IMR-90 (cell line): ENCODE measurements at regions not wholly inside any gene's neighbourhood (a gene's known extent, or its start where the extent isn't known, plus 50 kb on each side); places are given as distances from the start of the nearest gene placed in this dataset.

ENCODE experiments used
- ATAC-seq: fragments of 200-7000 bp; cut with Tn5 transposase; 2 replicates; pipeline ENCODE4 v1.9.1; 2020; ENCODE audit warnings: low read depth, mild to moderate bottlenecking, moderate library complexity
- BruUV-seq: library from RNA; stranded (reverse); fragments of 400-500 nt; replicated peaks from 2 replicates; lab custom pipeline; 2021; lab: Mats Ljungman, UMichigan
- CTCF ChIA-PET: fragments of 300-600 bp; formaldehyde crosslinking; extraction: SDS; loops from one replicate; lab custom pipeline; 2021; ENCODE audit warnings: antibody characterized with exemption; lab: Yijun Ruan, JAX
- POLR2A ChIA-PET: fragments of 300-600 bp; sonication (Branson Sonifier 250); formaldehyde crosslinking; loops from one replicate; lab custom pipeline; 2022; ENCODE audit warnings: antibody characterized with exemption; ENCODE audit not compliant: unreplicated experiment; lab: Charles Lee
- DNase-seq: peaks from one replicate; pipeline ENCODE4 v3.0.0; 2013
- H2AFZ ChIP-seq: replicated peaks from 2 replicates; pipeline ENCODE3; 2013; ENCODE audit warnings: low read length, mild to moderate bottlenecking; ENCODE audit not compliant: poor library complexity
- H2AK5ac ChIP-seq: 2 replicates; pipeline ENCODE4 v1.6.1; 2013; ENCODE audit warnings: low read depth, low read length, inconsistent platforms
- H2AK9ac ChIP-seq: replicated peaks from 2 replicates; pipeline ENCODE3; 2013; ENCODE audit warnings: mild to moderate bottlenecking, low read depth, low read length, moderate library complexity; ENCODE audit not compliant: poor library complexity
- H2BK120ac ChIP-seq: 2 replicates; pipeline ENCODE4 v1.6.1; 2013; ENCODE audit warnings: low read depth, low read length, inconsistent platforms
- H2BK15ac ChIP-seq: 3 replicates; pipeline ENCODE4 v1.6.1; 2013; ENCODE audit warnings: low read depth, low read length, inconsistent platforms
- H2BK20ac ChIP-seq: 2 replicates; pipeline ENCODE4 v1.6.1; 2013; ENCODE audit warnings: low read depth, mild to moderate bottlenecking, inconsistent platforms, low read length, moderate library complexity
- H2BK5ac ChIP-seq: 2 replicates; pipeline ENCODE4 v1.6.1; 2013; ENCODE audit warnings: mild to moderate bottlenecking, low read depth, low read length, inconsistent platforms; ENCODE audit not compliant: poor library complexity, severe bottlenecking
- H3K14ac ChIP-seq: replicated peaks from 2 replicates; pipeline ENCODE4 v1.6.1; 2013; ENCODE audit warnings: low read depth, low read length, inconsistent platforms
- H3K18ac ChIP-seq: 2 replicates; pipeline ENCODE4 v1.6.1; 2013; ENCODE audit warnings: low read depth, low read length, control low read depth
- H3K23ac ChIP-seq: 2 replicates; pipeline ENCODE4 v1.6.1; 2013; ENCODE audit warnings: low read depth, low read length, inconsistent platforms
- H3K27ac ChIP-seq: 2 replicates; pipeline ENCODE4 v1.5.1; 2013; ENCODE audit warnings: mild to moderate bottlenecking, control low read depth, low read length; ENCODE audit not compliant: insufficient read depth
- H3K27me3 ChIP-seq: 2 replicates; pipeline ENCODE4 v1.6.1; 2013; ENCODE audit warnings: low read length; ENCODE audit not compliant: control insufficient read depth, insufficient read depth
- H3K36me3 ChIP-seq: 2 replicates; pipeline ENCODE4 v1.6.1; 2013; ENCODE audit warnings: low read length, mixed read lengths; ENCODE audit not compliant: control insufficient read depth, insufficient read depth
- H3K4ac ChIP-seq: 2 replicates; pipeline ENCODE4 v1.6.1; 2013; ENCODE audit warnings: low read depth, low read length, inconsistent platforms
- H3K4me1 ChIP-seq: 2 replicates; pipeline ENCODE4 v1.6.1; 2013; ENCODE audit warnings: low read length, mixed read lengths; ENCODE audit not compliant: control insufficient read depth, insufficient read depth
- H3K4me2 ChIP-seq: 2 replicates; pipeline ENCODE4 v1.6.1; 2013; ENCODE audit warnings: low read depth, mild to moderate bottlenecking, control low read depth, low read length, moderate library complexity
- H3K4me3 ChIP-seq: 2 replicates; pipeline ENCODE4 v1.5.1; 2013; ENCODE audit warnings: low read depth, mild to moderate bottlenecking, control low read depth, low read length, moderate library complexity; ENCODE audit not compliant: insufficient read depth
- H3K56ac ChIP-seq: 2 replicates; pipeline ENCODE4 v1.6.1; 2013; ENCODE audit warnings: low read length, inconsistent platforms; ENCODE audit not compliant: insufficient read depth; ENCODE audit errors: extremely low read depth
- H3K79me1 ChIP-seq, 2 experiments: 2 replicates each; pipeline ENCODE4 v1.6.1; 2013; ENCODE audit warnings: low read length in 2 of 2, inconsistent platforms in 1 of 2, low read depth in 1 of 2
- H3K9ac ChIP-seq: 2 replicates; pipeline ENCODE4 v1.6.1; 2013; ENCODE audit warnings: low read depth, low read length, control low read depth
- H3K9me1 ChIP-seq: 2 replicates; pipeline ENCODE4 v1.6.1; 2013; ENCODE audit warnings: low read length, inconsistent platforms; ENCODE audit not compliant: insufficient read depth
- H3K9me3 ChIP-seq: 2 replicates; pipeline ENCODE4 v1.6.1; 2013; ENCODE audit warnings: low read length; ENCODE audit not compliant: control insufficient read depth, insufficient read depth
- H4K20me1 ChIP-seq: 2 replicates; pipeline ENCODE4 v1.6.1; 2013; ENCODE audit warnings: low read length, inconsistent platforms; ENCODE audit not compliant: insufficient read depth
- H4K5ac ChIP-seq: 2 replicates; pipeline ENCODE4 v1.6.1; 2013; ENCODE audit warnings: mild to moderate bottlenecking, low read depth, low read length, control low read depth
- H4K8ac ChIP-seq, 2 experiments: 2 replicates each; pipeline ENCODE4 v1.6.1; 2013; ENCODE audit warnings: low read depth in 2 of 2, low read length in 2 of 2, control low read depth in 1 of 2, inconsistent platforms in 1 of 2
- H4K91ac ChIP-seq: 2 replicates; pipeline ENCODE4 v1.6.1; 2013; ENCODE audit warnings: low read depth, low read length, inconsistent platforms; ENCODE audit not compliant: insufficient read depth
- CHD1 ChIP-seq: IDR thresholded peaks from 2 replicates; pipeline ENCODE4 v1.6.1; 2012; ENCODE audit warnings: low read depth, low read length, improper control_type of control experiment
- CTCF ChIP-seq: conservative IDR thresholded peaks from 2 replicates; pipeline ENCODE4 v1.5.1; 2012; ENCODE audit warnings: mild to moderate bottlenecking, low read depth, low read length, improper control_type of control experiment
- FOS ChIP-seq: fragments of 150-350 bp; IDR thresholded peaks from 2 replicates; pipeline ENCODE4 v1.6.1; 2016; ENCODE audit warnings: low read depth, low read length
- MAZ ChIP-seq: IDR thresholded peaks from 2 replicates; pipeline ENCODE4 v1.6.1; 2012; ENCODE audit warnings: low read depth, mild to moderate bottlenecking, low read length, improper control_type of control experiment, moderate library complexity, borderline replicate concordance
- POLR2A ChIP-seq: IDR thresholded peaks from 2 replicates; pipeline ENCODE4 v1.6.1; 2012; ENCODE audit warnings: mild to moderate bottlenecking, low read depth, low read length
- RCOR1 ChIP-seq: IDR thresholded peaks from 2 replicates; pipeline ENCODE4 v1.6.1; 2012; ENCODE audit warnings: mild to moderate bottlenecking, low read length, improper control_type of control experiment; ENCODE audit not compliant: insufficient replicate concordance
- RFX5 ChIP-seq: IDR thresholded peaks from 2 replicates; pipeline ENCODE4 v1.8.0; 2012; ENCODE audit warnings: low read depth, mild to moderate bottlenecking, low read length, moderate library complexity
- WGBS, 2 experiments: methylation state at CpG; one replicate each; pipeline versions ENCODE4 v1.1.5 to v1.1.7; 2013; ENCODE audit warnings: missing lambda C conversion rate in 2 of 2; ENCODE audit not compliant: insufficient read length in 1 of 2; ENCODE audit errors: extremely low coverage in 2 of 2; 5-methylcytosine and 5-hydroxymethylcytosine counted together
- dilution Hi-C: fragments of 300-500 bp; cut with HindIII; formaldehyde crosslinking; loops from one replicate; pipeline ENCODE4 v1.14.3; 2018; ENCODE audit warnings: low sequenced_read_pairs; ENCODE audit not compliant: unreplicated experiment
- in situ Hi-C: fragments of 300-500 bp; cut with MboI; formaldehyde crosslinking; loops from 3 replicates; pipeline ENCODE4 v1.14.3; 2019; ENCODE audit warnings: low sequenced_read_pairs, inconsistent platforms, mixed read lengths
- intact Hi-C: fragments of 100-400 bp; cut with micrococcal nuclease; formaldehyde crosslinking; loops from 2 replicates; pipeline ENCODE4 v1.10.0; 2022
- TF ChIP-seq, protein P1 (sequence below): fragments of 150-350 bp; IDR thresholded peaks from 2 replicates; pipeline ENCODE4 v1.6.1; 2016; ENCODE audit warnings: low read depth, mild to moderate bottlenecking, low read length, moderate library complexity, borderline replicate concordance

- ChIA-PET CTCF (no interaction called here), POLR2A (no interaction called here)
- no peak overlapping the region for H3K18ac ChIP-seq
- H2AK9ac ChIP-seq: no peak overlapping the region
- H3K4ac ChIP-seq: no peak overlapping the region
- H2AFZ ChIP-seq: no peak overlapping the region
- H4K20me1 ChIP-seq: no peaks in the 10 kb centered on the region
- no peaks in the 10 kb centered on the region for H3K79me1 ChIP-seq
- no peak overlapping the region for H2BK120ac ChIP-seq
- no peak overlapping the region for H3K56ac ChIP-seq
- H3K9ac ChIP-seq: no peak overlapping the region
- H4K8ac ChIP-seq: no peak overlapping the region
- no peak overlapping the region for H3K4me2 ChIP-seq
- H3K9me3 ChIP-seq: no peaks in the 10 kb centered on the region
- H3K27ac ChIP-seq: no peak overlapping the region
- TF ChIP-seq CHD1: no peak
- TF ChIP-seq, protein P1, sequence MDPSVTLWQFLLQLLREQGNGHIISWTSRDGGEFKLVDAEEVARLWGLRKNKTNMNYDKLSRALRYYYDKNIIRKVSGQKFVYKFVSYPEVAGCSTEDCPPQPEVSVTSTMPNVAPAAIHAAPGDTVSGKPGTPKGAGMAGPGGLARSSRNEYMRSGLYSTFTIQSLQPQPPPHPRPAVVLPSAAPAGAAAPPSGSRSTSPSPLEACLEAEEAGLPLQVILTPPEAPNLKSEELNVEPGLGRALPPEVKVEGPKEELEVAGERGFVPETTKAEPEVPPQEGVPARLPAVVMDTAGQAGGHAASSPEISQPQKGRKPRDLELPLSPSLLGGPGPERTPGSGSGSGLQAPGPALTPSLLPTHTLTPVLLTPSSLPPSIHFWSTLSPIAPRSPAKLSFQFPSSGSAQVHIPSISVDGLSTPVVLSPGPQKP: no peak
- no peak for TF ChIP-seq POLR2A
- TF ChIP-seq FOS: no peak
- TF ChIP-seq CTCF: no peak
- no peak for TF ChIP-seq RCOR1
- TF ChIP-seq MAZ: no peak
- no peak for TF ChIP-seq RFX5
- H3K27me3 ChIP-seq: no peaks in the 10 kb centered on the region
- no CpG with 5 or more reads among the region's 2 CpGs for WGBS, 2 experiments
- H3K36me3 ChIP-seq: no peaks in the 10 kb centered on the region
- no peak overlapping the region for H2BK20ac ChIP-seq
- H3K14ac ChIP-seq: no peak overlapping the region
- DNase-seq (no peak), ATAC-seq (no peak)
- no peak overlapping the region for H4K91ac ChIP-seq
- BruUV-seq: no TSS peak
- dilution Hi-C loops (no loop called here), in situ Hi-C loops (no loop called here), intact Hi-C loops (no loop called here)
- no peak overlapping the region for H2BK15ac ChIP-seq
- H3K23ac ChIP-seq: no peak overlapping the region
- H3K9me1 ChIP-seq: no peaks in the 10 kb centered on the region
- H3K4me1 ChIP-seq: no peaks in the 10 kb centered on the region
- no peak overlapping the region for H2BK5ac ChIP-seq
- no peak overlapping the region for H4K5ac ChIP-seq
- no peak overlapping the region for H3K4me3 ChIP-seq
- H2AK5ac ChIP-seq: no peak overlapping the region
Observed at GRCh38 chr12:62162214-62162613, 98.0 kb upstream of the USP15 start.
